ENCODE measurements at regions not wholly inside any gene's neighbourhood (a gene's known extent, or its start where the extent isn't known, plus 50 kb on each side); places are given as distances from the start of the nearest gene placed in this dataset.

DNA sequence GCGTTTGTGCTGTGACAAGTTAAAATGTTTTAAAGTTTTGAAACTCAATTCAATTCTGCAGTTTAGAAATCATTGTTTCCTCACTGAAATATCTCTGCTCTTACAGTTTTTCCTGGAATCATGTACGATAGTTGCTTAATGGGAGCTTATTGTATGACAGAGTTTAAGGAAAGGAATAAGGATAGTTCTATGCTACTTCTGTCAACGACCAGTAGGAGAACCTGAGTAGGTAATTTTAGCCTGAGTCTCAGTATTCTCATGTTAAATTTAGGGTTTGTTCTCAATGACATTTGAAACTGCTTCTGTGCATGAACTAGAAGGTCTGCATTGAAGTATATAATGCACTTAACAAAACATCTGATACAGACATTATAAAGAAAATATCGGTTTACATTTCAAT is 361.1 kb downstream of the CPS1 start:
- H3K27ac ChIP-seq (ENCODE audit: low read depth, low read length) = no peak overlapping the region
- CTCF ChIA-PET = no interaction called here
- POLR2A ChIA-PET = no interaction called here

DNA sequence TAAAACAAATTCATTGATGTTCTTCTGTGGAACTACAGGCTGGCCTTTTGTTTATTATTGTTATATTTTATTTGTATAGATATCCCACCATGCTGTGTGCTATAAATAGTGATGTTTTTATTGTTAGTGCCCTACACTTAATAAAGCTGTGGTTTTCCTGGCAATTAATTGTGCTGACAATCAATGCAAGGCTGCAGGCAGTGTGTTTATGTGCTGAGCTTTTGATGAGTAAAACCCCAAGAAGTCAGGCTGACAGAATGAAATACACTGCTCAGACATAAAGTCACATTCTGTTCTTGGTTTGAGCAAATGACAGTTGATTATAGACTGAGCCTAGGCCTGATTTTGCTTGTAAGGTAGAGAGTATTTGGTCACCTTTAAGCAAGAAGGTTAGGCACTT is 362.7 kb downstream of the CPS1 start:
- ChIA-PET CTCF (no interaction called here), POLR2A (no interaction called here)
- no peak overlapping the region for H3K27ac ChIP-seq (ENCODE audit: low read depth, low read length)
- no peaks in the 10 kb centered on the region for H3K27me3 ChIP-seq (ENCODE audit: control insufficient read depth, insufficient read depth, low read length)
- TF ChIP-seq, protein P1, sequence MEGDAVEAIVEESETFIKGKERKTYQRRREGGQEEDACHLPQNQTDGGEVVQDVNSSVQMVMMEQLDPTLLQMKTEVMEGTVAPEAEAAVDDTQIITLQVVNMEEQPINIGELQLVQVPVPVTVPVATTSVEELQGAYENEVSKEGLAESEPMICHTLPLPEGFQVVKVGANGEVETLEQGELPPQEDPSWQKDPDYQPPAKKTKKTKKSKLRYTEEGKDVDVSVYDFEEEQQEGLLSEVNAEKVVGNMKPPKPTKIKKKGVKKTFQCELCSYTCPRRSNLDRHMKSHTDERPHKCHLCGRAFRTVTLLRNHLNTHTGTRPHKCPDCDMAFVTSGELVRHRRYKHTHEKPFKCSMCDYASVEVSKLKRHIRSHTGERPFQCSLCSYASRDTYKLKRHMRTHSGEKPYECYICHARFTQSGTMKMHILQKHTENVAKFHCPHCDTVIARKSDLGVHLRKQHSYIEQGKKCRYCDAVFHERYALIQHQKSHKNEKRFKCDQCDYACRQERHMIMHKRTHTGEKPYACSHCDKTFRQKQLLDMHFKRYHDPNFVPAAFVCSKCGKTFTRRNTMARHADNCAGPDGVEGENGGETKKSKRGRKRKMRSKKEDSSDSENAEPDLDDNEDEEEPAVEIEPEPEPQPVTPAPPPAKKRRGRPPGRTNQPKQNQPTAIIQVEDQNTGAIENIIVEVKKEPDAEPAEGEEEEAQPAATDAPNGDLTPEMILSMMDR (IDR thresholded peaks at IDR 0.05; ENCODE audit: low read depth, low read length) = no peak
- H3K9me3 ChIP-seq (ENCODE audit: control insufficient read depth, insufficient read depth, low read length) = no peaks in the 10 kb centered on the region
- H3K4me3 ChIP-seq (ENCODE audit: low read depth, low read length) = no peak overlapping the region
- DNase-seq (ENCODE audit: low read depth, low spot score) = no peak

More for the DNA sequence above, 361.1 kb downstream of the CPS1 start:
- H3K9me3 ChIP-seq (ENCODE audit: control insufficient read depth, insufficient read depth, low read length) = no peaks in the 10 kb centered on the region
- H3K4me3 ChIP-seq (ENCODE audit: low read depth, low read length) = no peak overlapping the region
- TF ChIP-seq, protein P1 (IDR thresholded peaks at IDR 0.05; ENCODE audit: low read depth, low read length) = no peak
- H3K27me3 ChIP-seq (ENCODE audit: control insufficient read depth, insufficient read depth, low read length) = no peaks in the 10 kb centered on the region
- no peak for DNase-seq (ENCODE audit: low read depth, low spot score)

DNA sequence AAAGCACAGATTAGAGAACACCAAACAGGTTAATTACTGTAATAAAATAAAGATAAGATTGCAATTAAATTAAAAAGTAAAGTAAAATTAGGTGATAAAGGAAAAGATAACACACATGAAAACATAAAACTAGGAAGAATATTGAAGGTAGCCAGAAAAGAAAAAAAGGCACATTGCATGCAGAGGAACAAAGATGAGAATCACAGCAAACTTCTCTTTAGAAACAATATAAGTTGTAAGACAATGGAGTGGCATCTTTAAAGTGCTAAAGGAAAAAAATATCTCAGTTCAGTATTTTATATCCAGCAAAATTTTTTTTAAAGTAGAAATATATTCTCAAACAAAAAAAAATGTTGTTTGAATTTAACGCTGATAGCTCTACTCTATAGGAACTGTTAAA is 366.0 kb downstream of the CPS1 start:
- TF ChIP-seq, protein P1 (IDR thresholded peaks at IDR 0.05; ENCODE audit: low read depth, low read length) = no peak
- no peaks in the 10 kb centered on the region for H3K27me3 ChIP-seq (ENCODE audit: control insufficient read depth, insufficient read depth, low read length)
- DNase-seq (ENCODE audit: low read depth, low spot score) = no peak
- H3K9me3 ChIP-seq (ENCODE audit: control insufficient read depth, insufficient read depth, low read length) = peaks cover 6% of the 10 kb centered on the region
- POLR2A ChIA-PET = no interaction called here
- H3K27ac ChIP-seq (ENCODE audit: low read depth, low read length) = no peak overlapping the region
- CTCF ChIA-PET = no interaction called here
- H3K4me3 ChIP-seq (ENCODE audit: low read depth, low read length) = no peak overlapping the region

DNA sequence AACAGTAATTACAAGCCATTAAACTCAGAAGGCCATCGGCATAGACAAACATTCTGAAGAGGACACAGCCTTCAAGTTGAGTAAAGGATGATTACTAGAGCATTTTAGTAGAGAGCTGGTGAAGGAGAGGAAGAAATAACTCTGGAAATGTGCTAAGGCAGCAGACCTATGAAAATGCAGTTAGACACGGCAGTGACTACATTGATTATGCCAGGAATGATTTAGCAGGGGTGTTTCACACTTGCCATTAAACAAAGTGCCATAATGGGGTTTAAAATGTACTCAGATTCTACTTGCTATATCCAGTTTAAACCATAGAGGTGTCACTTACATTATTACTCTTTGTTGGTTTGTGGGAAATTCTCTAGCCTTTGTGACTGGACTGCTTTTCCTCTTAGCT is 372.3 kb downstream of the CPS1 start:
- Histone ChIP-seq H3K27me3 (ENCODE audit: control insufficient read depth, insufficient read depth, low read length) (no peaks in the 10 kb centered on the region), H3K27ac (ENCODE audit: low read depth, low read length) (no peak overlapping the region), H3K4me3 (ENCODE audit: low read depth, low read length) (no peak overlapping the region), H3K9me3 (ENCODE audit: control insufficient read depth, insufficient read depth, low read length) (peaks cover 6% of the 10 kb centered on the region)
- ChIA-PET POLR2A (no interaction called here), CTCF (no interaction called here)
- DNase-seq (ENCODE audit: low read depth, low spot score) = no peak
- TF ChIP-seq, protein P1 (IDR thresholded peaks at IDR 0.05; ENCODE audit: low read depth, low read length) = no peak

DNA sequence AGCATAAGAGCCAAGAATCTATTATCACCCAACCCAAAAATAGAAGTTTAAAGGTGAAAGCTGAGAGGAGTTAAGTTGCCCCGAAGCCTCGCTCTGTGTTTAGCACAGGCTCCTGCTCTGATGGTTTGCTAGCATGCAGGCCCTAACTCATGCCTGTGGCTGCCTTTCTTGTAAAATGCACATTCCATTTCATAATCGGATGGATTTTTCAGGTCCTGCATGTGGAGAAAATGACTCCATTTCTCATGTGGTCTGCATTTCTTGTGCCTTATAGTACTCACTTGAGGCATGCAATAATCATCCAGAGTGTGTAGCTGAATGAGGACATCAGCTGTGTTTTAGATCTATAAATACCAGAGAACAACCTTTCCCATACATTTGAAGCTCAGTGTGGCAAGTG is 381.8 kb downstream of the CPS1 start:
- CTCF ChIA-PET = interaction anchor here (0.5 kb wide), 1 partner anchor 687 kb away, joined by 3 read pairs; no protein-coding TSS in a partner anchor
- DNase-seq (ENCODE audit: low read depth, low spot score) = no peak

More for the DNA sequence above, 381.8 kb downstream of the CPS1 start:
- TF ChIP-seq, protein P1 (IDR thresholded peaks at IDR 0.05; ENCODE audit: low read depth, low read length) = no peak
- no peaks in the 10 kb centered on the region for H3K9me3 ChIP-seq (ENCODE audit: control insufficient read depth, insufficient read depth, low read length)
- no peak overlapping the region for H3K27ac ChIP-seq (ENCODE audit: low read depth, low read length)
- no peak overlapping the region for H3K4me3 ChIP-seq (ENCODE audit: low read depth, low read length)
- POLR2A ChIA-PET = no interaction called here
- H3K27me3 ChIP-seq (ENCODE audit: control insufficient read depth, insufficient read depth, low read length) = no peaks in the 10 kb centered on the region

Data from AG04450 (cell line).